ENCODE measurements at regions not wholly inside any gene's neighbourhood (a gene's known extent, or its start where the extent isn't known, plus 50 kb on each side); places are given as distances from the start of the nearest gene placed in this dataset.

DNA sequence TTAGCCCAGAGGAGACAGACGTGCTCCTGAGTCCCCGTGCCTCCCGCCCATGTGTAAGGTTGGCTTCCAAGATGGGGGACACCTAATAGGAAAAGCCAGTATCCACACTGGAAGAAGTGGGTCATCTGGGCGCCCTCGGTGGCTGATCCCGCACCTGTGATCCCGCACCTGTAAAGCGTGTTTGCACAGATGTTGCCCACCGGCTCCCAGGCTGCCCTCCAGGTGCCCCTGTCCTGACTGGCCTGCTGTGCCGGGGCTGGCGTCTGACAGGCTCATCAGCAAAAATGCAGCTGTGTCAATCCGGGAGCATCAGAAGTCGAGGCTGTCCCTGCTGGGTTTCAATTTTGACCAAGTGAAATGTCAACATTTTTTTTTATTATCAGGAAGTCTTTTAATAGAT lies 88.5 kb downstream of the IRX1 start:
- no peaks in the 10 kb centered on the region for H3K36me3 ChIP-seq (ENCODE audit: control insufficient read depth, insufficient read depth, low read length)
- H3K27ac ChIP-seq (ENCODE audit: low read length): no peak overlapping the region
- DNase-seq: no peak
- H3K9me3 ChIP-seq (ENCODE audit: control insufficient read depth, low read depth, low read length): no peaks in the 10 kb centered on the region
- no CpG with 5 or more reads among the region's 13 CpGs for WGBS (ENCODE audit: insufficient coverage, low lambda C conversion rate)
- H3K27me3 ChIP-seq (ENCODE audit: control insufficient read depth, insufficient read depth, low read length): no peaks in the 10 kb centered on the region
- no peak overlapping the region for H3K4me3 ChIP-seq (ENCODE audit: low read length)
- H3K4me1 ChIP-seq (ENCODE audit: control insufficient read depth, insufficient read depth, low read length): no peaks in the 10 kb centered on the region

DNA sequence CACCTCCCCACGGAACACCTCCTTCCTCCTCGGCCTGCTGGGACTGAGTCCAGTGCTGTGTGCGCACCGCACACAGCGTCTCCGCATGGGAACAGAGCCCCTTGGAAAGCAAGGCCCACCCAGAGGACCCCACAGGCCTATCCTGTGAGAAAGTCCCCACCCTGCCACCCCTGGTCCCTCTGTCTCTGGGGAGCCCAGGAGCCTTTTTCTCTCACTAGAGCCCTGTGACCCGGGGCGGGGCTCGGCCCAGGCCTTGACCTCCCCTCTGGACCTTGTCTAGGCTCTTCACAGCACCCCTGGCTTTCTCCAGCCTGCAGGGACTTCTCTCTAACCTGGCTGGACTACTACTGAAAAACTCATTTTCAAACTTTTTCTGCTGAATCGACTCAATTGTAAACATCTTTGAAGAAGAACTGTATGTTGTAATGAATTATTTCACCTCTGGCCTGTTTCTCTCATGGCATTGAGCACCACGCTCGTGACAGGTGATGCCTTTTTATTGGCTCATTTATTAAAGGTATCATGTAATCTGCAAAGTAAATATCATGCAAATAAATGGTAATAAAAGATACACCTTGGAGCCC lies 89.2 kb downstream of the IRX1 start:
- Histone ChIP-seq H3K4me3 (ENCODE audit: low read length) (no peak overlapping the region), H3K9me3 (ENCODE audit: control insufficient read depth, low read depth, low read length) (no peaks in the 10 kb centered on the region), H3K36me3 (ENCODE audit: control insufficient read depth, insufficient read depth, low read length) (no peaks in the 10 kb centered on the region), H3K27me3 (ENCODE audit: control insufficient read depth, insufficient read depth, low read length) (no peaks in the 10 kb centered on the region), H3K27ac (ENCODE audit: low read length) (no peak overlapping the region), H3K4me1 (ENCODE audit: control insufficient read depth, insufficient read depth, low read length) (no peaks in the 10 kb centered on the region)
- WGBS (ENCODE audit: insufficient coverage, low lambda C conversion rate): 70% methylated on average over 2 of the region's 12 CpGs
- DNase-seq: no peak

GRCh38 chr5:3694819-3695218 lies 99.2 kb downstream of the IRX1 start:
- Histone ChIP-seq H3K4me1 (ENCODE audit: control insufficient read depth, insufficient read depth, low read length) (no peaks in the 10 kb centered on the region), H3K27me3 (ENCODE audit: control insufficient read depth, insufficient read depth, low read length) (no peaks in the 10 kb centered on the region), H3K4me3 (ENCODE audit: low read length) (no peak overlapping the region), H3K9me3 (ENCODE audit: control insufficient read depth, low read depth, low read length) (peaks cover 3% of the 10 kb centered on the region), H3K36me3 (ENCODE audit: control insufficient read depth, insufficient read depth, low read length) (no peaks in the 10 kb centered on the region), H3K27ac (ENCODE audit: low read length) (no peak overlapping the region)
- no peak for DNase-seq
- WGBS (ENCODE audit: insufficient coverage, low lambda C conversion rate): no CpG with 5 or more reads among the region's 5 CpGs

DNA sequence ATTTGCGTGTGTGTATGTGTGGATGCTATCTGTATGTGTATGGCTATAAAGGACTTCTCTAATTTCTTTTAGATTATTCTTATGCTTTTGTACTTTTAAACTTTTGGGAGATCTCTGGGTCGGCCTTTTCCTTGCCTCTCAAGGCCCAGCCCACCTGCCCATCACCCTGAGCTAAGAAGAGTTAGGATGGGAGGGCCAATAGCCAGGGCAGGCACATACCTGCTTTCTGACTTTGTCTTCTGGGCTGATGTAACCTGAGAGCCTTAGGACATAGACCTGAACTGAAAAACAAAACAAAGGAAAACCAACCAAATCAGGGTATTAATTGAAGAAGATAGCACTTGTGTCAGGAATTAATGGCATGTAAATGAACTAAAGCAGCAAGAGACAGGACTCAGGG lies 100.2 kb downstream of the IRX1 start:
- Histone ChIP-seq H3K4me1 (ENCODE audit: control insufficient read depth, insufficient read depth, low read length) (no peaks in the 10 kb centered on the region), H3K9me3 (ENCODE audit: control insufficient read depth, low read depth, low read length) (peaks cover 5% of the 10 kb centered on the region)
- no peak for DNase-seq

DNA sequence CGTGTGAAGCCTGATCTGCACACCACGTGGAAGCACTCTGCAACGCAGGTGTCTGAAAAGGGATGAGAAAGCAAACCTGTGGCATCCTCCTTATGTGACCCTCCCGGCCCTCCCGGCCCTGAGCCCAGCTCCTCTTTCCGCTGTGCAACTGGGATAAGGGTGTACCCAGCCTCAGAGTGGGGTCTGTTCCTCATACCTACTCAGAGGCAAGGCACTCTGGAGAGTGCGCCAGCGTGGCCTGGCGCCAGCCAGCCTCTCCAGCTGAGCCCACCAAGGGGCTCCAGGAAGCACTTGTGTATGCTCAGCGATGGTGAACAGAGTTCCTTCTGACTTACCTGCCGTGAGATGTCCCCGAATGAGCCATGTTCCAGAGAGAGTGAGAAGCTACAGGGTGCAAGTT lies 102.8 kb downstream of the IRX1 start:
- no peak for DNase-seq
- WGBS (ENCODE audit: insufficient coverage, low lambda C conversion rate): no CpG with 5 or more reads among the region's 12 CpGs
- Histone ChIP-seq H3K27me3 (ENCODE audit: control insufficient read depth, insufficient read depth, low read length) (no peaks in the 10 kb centered on the region), H3K4me3 (ENCODE audit: low read length) (no peak overlapping the region), H3K4me1 (ENCODE audit: control insufficient read depth, insufficient read depth, low read length) (no peaks in the 10 kb centered on the region), H3K36me3 (ENCODE audit: control insufficient read depth, insufficient read depth, low read length) (no peaks in the 10 kb centered on the region), H3K9me3 (ENCODE audit: control insufficient read depth, low read depth, low read length) (peaks cover 5% of the 10 kb centered on the region), H3K27ac (ENCODE audit: low read length) (no peak overlapping the region)

More for the DNA sequence above, 100.2 kb downstream of the IRX1 start:
- Histone ChIP-seq H3K36me3 (ENCODE audit: control insufficient read depth, insufficient read depth, low read length) (no peaks in the 10 kb centered on the region), H3K4me3 (ENCODE audit: low read length) (no peak overlapping the region), H3K27me3 (ENCODE audit: control insufficient read depth, insufficient read depth, low read length) (no peaks in the 10 kb centered on the region), H3K27ac (ENCODE audit: low read length) (no peak overlapping the region)
- WGBS (ENCODE audit: insufficient coverage, low lambda C conversion rate): no CpG with 5 or more reads among the region's 2 CpGs

DNA sequence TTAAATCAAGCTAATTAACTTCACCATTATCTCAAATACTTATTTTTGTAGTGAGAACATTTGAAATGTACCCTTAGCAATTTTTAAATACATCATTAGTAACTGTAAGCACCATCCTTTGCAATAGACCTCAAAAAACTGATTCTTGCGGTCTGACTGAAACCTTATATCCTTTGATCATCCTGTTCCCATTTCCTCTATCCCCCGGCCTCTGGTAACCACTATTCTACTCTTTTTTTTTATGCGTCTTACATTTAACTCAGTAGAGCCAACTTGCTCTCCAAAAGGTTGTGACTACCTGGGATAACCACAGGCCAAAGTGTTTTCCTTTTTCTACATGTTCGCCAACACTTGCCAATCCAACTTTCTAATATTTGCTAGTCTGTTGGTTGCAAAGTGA lies 106.1 kb downstream of the IRX1 start:
- no peak overlapping the region for H3K27ac ChIP-seq (ENCODE audit: low read length)
- DNase-seq: no peak
- H3K9me3 ChIP-seq (ENCODE audit: control insufficient read depth, low read depth, low read length): peaks cover 2% of the 10 kb centered on the region
- H3K36me3 ChIP-seq (ENCODE audit: control insufficient read depth, insufficient read depth, low read length): no peaks in the 10 kb centered on the region
- 80% methylated on average over 1 of the region's 4 CpGs for WGBS (ENCODE audit: insufficient coverage, low lambda C conversion rate)
- H3K27me3 ChIP-seq (ENCODE audit: control insufficient read depth, insufficient read depth, low read length): no peaks in the 10 kb centered on the region
- H3K4me1 ChIP-seq (ENCODE audit: control insufficient read depth, insufficient read depth, low read length): no peaks in the 10 kb centered on the region
- H3K4me3 ChIP-seq (ENCODE audit: low read length): no peak overlapping the region

DNA sequence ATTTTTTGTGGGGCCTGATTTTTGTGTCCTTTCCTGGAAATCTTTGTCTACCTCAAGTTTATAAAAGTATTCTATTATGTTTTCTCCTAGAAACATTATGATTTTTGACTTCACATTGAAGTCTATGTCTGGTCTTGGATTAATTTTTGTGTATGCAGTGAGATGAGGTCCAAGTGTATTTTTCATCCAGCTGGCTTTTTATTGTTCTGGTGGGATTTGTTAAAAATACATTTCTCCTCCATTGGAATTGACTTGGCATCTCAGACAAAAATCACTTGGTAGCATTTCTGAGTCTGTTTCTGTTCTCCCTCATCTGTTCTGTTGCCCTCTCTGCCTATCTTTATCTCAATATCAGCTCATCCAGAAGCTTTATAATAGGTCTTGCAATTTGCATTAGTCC lies 109.0 kb downstream of the IRX1 start:
- H3K9me3 ChIP-seq (ENCODE audit: control insufficient read depth, low read depth, low read length): peaks cover 2% of the 10 kb centered on the region
- H3K4me3 ChIP-seq (ENCODE audit: low read length): no peak overlapping the region
- H3K4me1 ChIP-seq (ENCODE audit: control insufficient read depth, insufficient read depth, low read length): no peaks in the 10 kb centered on the region
- DNase-seq: no peak
- H3K27me3 ChIP-seq (ENCODE audit: control insufficient read depth, insufficient read depth, low read length): no peaks in the 10 kb centered on the region
- no peak overlapping the region for H3K27ac ChIP-seq (ENCODE audit: low read length)
- no peaks in the 10 kb centered on the region for H3K36me3 ChIP-seq (ENCODE audit: control insufficient read depth, insufficient read depth, low read length)

GRCh38 chr5:3709068-3709716 lies 113.6 kb downstream of the IRX1 start:
- H3K27ac ChIP-seq (ENCODE audit: low read length): no peak overlapping the region
- no peaks in the 10 kb centered on the region for H3K36me3 ChIP-seq (ENCODE audit: control insufficient read depth, insufficient read depth, low read length)
- DNase-seq: no peak
- no peaks in the 10 kb centered on the region for H3K9me3 ChIP-seq (ENCODE audit: control insufficient read depth, low read depth, low read length)
- 100% methylated on average over 2 of the region's 11 CpGs for WGBS (ENCODE audit: insufficient coverage, low lambda C conversion rate)
- H3K4me1 ChIP-seq (ENCODE audit: control insufficient read depth, insufficient read depth, low read length): no peaks in the 10 kb centered on the region
- no peaks in the 10 kb centered on the region for H3K27me3 ChIP-seq (ENCODE audit: control insufficient read depth, insufficient read depth, low read length)
- H3K4me3 ChIP-seq (ENCODE audit: low read length): no peak overlapping the region

DNA sequence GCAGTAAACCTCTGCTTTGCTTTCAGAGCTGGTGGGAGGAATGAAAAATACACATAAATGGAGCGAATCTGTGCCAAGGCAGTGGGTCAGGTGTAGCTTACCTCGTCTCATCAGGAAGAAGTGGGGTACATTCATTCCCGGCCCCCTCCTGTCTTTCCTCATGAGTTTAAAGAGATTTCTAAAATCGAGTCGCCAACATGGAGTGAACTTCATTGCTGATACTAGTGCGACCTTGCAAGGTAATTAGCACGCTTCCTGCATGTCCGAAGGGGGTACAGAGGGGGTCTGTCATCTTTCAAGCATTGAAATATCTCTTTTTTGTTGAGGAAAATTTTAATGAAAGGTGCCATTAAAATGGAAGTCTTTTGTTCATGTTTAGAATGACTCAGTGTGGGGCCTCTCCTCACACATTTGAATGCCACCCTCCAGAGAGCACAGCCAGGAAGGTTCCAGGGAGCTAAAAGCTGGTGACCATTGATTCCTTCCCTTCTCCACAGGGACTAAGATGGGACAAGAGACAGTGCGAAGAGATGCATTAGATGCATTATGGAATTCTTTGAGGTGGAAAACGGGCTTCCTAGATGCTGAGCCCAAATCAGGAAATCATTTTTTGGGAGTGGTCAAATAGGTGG lies 114.2 kb downstream of the IRX1 start:
- Histone ChIP-seq H3K4me1 (ENCODE audit: control insufficient read depth, insufficient read depth, low read length) (no peaks in the 10 kb centered on the region), H3K27me3 (ENCODE audit: control insufficient read depth, insufficient read depth, low read length) (no peaks in the 10 kb centered on the region), H3K27ac (ENCODE audit: low read length) (no peak overlapping the region), H3K36me3 (ENCODE audit: control insufficient read depth, insufficient read depth, low read length) (no peaks in the 10 kb centered on the region), H3K9me3 (ENCODE audit: control insufficient read depth, low read depth, low read length) (no peaks in the 10 kb centered on the region), H3K4me3 (ENCODE audit: low read length) (no peak overlapping the region)
- WGBS (ENCODE audit: insufficient coverage, low lambda C conversion rate): 41% methylated on average over 3 of the region's 10 CpGs
- no peak for DNase-seq

DNA sequence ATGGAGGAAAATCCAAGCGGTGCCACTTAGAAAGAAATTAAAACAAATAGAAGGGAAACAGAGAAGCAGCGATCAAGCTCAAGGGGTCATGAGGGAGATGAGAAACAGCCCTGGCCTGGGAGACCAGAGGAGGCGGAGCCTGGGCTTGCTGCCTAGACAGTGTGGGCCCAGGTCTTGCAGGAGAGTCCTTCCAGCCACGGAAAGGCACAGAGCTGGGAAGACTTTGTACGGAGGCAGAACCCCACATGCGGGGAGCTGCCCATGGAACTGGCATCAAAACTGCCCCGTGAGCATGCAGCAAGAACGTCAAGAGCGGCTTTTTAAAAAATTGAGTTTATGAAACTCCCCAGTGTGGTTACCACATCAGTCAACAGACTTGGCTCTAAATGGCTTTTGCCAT lies 119.4 kb downstream of the IRX1 start:
- Histone ChIP-seq H3K9me3 (ENCODE audit: control insufficient read depth, low read depth, low read length) (no peaks in the 10 kb centered on the region), H3K4me3 (ENCODE audit: low read length) (no peak overlapping the region), H3K27me3 (ENCODE audit: control insufficient read depth, insufficient read depth, low read length) (no peaks in the 10 kb centered on the region), H3K36me3 (ENCODE audit: control insufficient read depth, insufficient read depth, low read length) (no peaks in the 10 kb centered on the region), H3K27ac (ENCODE audit: low read length) (no peak overlapping the region), H3K4me1 (ENCODE audit: control insufficient read depth, insufficient read depth, low read length) (no peaks in the 10 kb centered on the region)
- no peak for DNase-seq
- WGBS (ENCODE audit: insufficient coverage, low lambda C conversion rate): 66% methylated on average over 2 of the region's 9 CpGs

DNA sequence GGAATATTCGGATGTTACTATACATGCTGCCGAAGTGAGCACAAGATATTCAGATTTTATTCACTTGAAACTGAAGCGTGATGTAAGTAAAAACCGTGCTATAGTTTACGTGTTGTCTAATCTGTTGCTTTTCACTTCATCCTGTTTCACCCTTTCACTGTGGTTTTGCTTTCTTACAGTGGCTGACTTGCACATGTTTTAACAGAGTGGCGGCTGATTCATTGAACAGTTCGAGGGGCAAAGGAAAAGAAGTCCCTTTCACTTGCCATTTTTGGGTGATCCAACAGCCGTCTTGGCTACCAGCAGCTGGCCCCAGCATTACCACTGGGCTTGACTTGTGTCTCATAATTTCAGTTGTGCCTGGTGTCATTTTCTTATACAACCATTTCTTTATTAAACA lies 134.0 kb downstream of the IRX1 start:
- no peak overlapping the region for H3K4me3 ChIP-seq (ENCODE audit: low read length)
- no peaks in the 10 kb centered on the region for H3K36me3 ChIP-seq (ENCODE audit: control insufficient read depth, insufficient read depth, low read length)
- no peaks in the 10 kb centered on the region for H3K4me1 ChIP-seq (ENCODE audit: control insufficient read depth, insufficient read depth, low read length)
- no peak overlapping the region for H3K27ac ChIP-seq (ENCODE audit: low read length)
- 100% methylated on average over 3 of the region's 8 CpGs for WGBS (ENCODE audit: insufficient coverage, low lambda C conversion rate)
- no peaks in the 10 kb centered on the region for H3K27me3 ChIP-seq (ENCODE audit: control insufficient read depth, insufficient read depth, low read length)
- DNase-seq: no peak
- H3K9me3 ChIP-seq (ENCODE audit: control insufficient read depth, low read depth, low read length): peaks cover 9% of the 10 kb centered on the region
